Stimulated activated CD4-positive, alpha-beta T cell treated with anti-CD3 and anti-CD28 coated beads, Interleukin-1b, Interleukin-23, amount 100 ng/mL, for 24 hours (primary cell): ENCODE measurements at regions not wholly inside any gene's neighbourhood (a gene's known extent, or its start where the extent isn't known, plus 50 kb on each side); places are given as distances from the start of the nearest gene placed in this dataset.
"Not testable (repeated sequence)": the region's sequence is repeated elsewhere in the genome, so short reads cannot be mapped to it uniquely, and the experiment has no call there.

ENCODE experiments used
- DNase-seq, 4 experiments: peaks; one replicate each; pipeline ENCODE4 v3.0.0-alpha.2; 2020; ENCODE audit warnings: low read depth in 4 of 4, low spot score in 1 of 4

GRCh38 chr15:36161771-36162212 lies 417.6 kb upstream of the CDIN1 start:
- DNase-seq: no peak

DNA sequence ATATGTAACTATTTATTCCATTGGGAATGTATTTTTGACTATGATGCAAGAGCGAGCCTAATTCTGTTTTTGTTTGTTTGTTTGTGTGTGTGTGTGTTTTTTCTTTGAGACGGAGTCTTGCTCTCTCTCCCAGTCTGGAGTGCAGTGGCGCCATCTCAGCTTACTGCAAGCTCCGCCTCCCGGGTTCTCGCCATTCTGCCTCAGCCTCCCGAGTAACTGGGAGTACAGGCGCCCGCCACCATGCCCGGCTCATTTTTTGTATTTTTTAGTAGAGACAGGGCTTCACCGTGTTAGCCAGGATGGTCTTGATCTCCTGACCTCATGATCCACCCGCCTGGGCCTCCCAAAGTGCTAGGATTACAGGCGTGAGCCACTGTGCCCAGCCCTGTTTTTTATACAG lies 415.4 kb upstream of the CDIN1 start:
- not testable (repeated sequence) for DNase-seq

DNA sequence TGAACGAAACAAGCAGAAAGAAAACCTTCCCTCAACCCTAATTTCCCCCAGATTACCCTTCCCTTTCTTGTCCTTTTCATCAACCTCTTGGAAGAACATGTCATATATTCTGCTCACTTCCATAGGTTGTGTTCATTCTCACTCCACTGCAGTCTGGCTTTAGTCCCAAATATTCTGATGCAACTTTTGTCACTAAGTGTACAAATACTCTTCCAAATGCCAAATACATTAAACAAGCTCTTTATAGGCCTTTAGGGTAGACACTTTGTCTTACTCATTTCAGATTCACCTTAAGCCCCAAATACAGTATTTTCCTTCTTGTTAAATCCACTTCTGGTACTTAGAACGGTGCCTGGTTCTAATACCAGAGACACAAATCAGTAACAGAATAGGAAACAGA lies 406.5 kb upstream of the CDIN1 start:
- DNase-seq: no peak

DNA sequence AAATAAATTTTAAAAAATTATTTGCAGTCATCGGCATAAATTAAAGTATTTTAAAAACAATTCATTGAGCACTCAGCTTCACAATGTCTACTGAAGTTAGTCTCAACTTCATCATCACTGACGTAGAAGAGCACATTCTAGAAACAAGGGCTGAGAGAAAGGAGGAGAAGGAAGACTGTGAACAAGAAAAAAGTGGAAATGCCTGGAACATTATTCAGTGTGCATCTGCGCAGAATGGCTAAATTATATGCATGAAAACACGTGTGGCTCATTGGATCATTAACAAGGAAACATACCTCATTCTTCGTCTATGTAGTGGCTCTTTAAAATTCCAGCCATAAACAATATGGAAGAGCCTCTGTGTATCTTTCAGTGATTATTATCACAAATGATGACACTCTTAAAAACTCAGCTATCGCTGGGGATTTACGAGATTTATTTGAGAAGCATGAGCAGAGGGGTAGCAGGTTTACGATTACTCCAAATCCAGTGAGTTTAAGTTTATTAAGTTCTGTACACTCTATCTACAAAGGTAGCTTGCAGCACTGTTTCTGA lies 404.2 kb upstream of the CDIN1 start:
- no peak for DNase-seq

DNA sequence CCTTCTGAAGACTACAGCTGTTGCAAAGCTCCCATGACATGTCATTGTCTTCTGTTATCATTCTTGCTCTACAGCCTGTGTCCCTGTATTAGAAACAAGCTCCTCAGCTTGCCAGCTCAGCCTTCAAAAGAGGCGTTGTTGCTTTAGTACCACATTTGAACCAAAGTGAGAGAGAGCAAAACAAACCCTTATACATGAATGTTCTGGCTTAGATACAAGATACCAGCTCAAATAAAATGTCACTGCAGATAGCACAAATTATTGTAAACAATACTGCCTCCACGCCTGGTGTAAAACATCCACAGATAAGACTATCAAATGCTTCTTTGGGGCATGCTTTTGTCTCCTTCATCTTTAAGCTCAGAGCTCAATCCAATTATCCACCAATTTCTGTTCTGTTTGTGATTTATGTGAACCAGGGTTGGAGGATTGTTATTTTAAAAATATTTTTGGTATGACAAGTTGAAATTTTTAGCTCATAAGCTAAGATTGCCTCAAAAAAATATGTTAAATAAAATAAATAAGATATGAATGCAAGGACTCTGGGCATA lies 403.6 kb upstream of the CDIN1 start:
- DNase-seq: no peak

DNA sequence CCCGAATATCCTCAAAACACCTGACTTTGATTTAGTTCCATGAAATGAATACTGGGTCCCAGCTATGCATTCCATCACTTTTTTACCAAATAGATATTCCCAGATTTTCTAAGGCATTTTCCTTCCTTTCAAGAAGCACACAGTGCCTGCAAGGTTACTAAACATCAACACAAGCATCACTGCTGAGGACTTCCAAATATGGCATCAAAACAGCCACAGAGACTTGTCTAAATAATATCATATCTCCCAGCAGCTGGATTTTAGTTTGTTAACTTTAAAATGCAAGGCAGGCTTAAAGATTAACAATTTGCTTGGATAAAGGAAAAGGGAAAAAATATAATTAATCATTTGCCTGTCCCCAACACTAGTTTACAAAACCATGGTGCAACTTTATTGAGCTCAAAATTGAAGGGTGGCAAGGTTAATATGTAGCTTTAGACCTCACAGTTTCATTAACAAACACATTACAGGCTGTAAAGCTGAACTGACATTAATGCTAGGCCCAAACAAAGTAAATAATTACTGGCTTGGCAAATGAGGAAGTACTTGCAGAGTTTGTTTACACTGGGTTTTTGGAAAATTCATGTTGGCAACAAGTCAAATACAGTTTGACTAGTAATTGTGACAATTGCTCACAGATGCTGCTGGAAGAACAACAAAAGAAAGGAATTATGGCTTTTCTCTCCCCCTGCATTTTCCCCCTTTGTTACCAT lies 401.7 kb upstream of the CDIN1 start:
- no peak for DNase-seq

DNA sequence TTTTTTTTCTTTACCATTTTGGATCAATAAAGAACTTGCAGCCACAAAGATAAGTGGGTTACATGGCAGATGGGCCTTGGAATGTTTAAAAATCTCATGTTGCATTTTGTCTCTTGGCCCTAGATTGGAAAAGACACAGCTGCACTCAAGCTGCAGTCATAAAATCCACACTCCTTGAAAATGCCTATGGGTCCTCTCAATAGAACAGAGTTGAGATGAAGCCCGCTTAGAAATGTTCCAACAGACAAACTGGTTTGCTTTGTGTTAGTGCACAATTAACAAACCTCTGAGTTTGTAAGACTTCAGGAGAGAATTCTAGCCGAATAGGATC lies 401.2 kb upstream of the CDIN1 start:
- no peak for DNase-seq

GRCh38 chr15:36183201-36183600 lies 396.2 kb upstream of the CDIN1 start:
- DNase-seq: no peak

DNA sequence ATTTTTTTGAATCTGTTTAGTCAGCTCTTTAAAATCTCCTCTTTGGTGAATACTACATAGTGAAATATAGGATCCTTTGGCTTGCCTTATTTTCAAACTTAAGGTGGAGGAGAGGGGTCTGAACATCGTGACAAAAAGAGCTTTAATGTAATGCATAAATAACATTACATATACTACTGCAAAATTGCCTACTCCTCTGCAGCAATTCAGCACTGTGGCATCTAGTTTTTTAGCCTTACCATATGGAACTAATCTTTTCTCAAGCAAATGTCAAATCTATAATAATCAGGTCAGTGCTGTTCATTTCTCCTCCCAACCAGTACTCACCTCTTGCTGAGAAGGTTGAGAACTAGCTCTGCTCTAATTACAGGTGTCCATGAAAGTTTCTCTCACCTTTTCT lies 394.0 kb upstream of the CDIN1 start:
- DNase-seq: no peak

DNA sequence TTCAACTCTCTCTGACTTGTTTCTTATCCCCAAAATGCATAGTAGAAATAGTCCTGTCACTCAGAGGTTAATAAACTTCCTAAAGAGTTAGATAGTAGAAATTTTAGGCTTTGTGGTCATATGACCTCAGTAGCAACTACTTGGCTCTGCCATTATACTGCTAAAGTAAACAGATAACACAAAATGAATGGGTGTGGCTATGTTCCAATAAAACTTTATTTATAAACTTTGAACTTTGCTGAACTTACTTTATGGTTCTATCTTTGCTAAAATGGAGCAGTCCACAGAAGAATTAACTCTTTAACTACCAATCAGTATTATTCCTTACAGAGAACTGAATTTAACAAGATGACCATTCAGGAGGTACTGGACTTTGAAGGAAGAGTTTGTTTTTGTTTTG lies 393.6 kb upstream of the CDIN1 start:
- DNase-seq: no peak

GRCh38 chr15:36186376-36186775 lies 393.1 kb upstream of the CDIN1 start:
- DNase-seq: no peak

DNA sequence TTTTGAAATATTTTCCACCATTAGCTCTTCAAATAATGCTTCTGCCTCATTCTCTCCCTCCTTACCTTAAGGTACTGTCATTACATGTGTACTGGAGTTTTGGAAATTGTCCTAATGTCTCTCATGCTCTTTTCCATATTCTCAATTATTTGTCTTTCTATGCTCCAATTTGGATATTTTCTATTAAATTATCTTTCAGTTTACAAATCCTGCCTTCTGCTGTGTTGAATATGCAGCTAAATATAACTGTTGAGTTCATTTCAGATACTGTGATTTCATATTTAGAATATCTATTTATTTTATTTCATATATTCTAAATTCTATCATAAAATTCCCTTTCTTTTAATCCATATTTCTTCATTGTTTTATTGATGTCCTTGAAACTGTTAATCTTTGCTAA lies 388.0 kb upstream of the CDIN1 start:
- DNase-seq: no peak

- not testable (repeated sequence) for DNase-seq
Observed at GRCh38 chr15:36195361-36196007, 383.9 kb upstream of the CDIN1 start.

DNA sequence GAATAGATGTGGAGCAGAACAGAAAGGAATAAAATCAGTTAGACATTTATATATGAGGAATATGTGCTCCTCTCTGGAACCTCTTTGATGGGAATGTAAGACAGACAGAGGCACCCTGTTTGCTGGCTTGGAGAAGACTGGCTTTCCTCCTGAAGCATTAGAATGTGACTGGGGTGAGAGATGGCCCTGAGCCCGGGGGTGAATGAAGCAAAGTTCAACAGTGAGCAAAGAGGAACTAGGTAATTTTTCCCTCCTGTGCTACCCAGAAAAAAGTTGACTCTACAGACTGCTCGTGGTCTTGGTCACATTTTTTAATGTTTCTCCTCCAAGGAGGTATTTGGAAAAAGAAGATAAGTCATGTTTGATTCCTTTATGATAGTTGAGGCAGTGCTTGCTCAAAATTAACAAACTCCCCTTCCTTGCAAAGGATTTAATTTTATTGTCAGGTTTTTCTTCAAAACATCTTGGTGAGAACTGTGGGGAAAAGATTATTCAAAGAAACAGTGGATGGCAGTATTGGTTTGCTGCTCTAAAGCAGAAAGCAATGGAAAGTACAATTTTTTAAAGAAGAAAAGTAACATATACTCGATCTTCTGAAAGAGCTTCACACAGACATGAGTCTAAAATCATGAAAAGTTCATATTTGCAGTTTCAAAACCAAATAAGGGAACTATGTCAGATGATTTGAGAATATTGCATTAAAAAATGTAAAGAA lies 370.4 kb upstream of the CDIN1 start:
- DNase-seq: no peak

- DNase-seq: no peak
Observed at GRCh38 chr15:36210426-36210825, 369.0 kb upstream of the CDIN1 start.

DNA sequence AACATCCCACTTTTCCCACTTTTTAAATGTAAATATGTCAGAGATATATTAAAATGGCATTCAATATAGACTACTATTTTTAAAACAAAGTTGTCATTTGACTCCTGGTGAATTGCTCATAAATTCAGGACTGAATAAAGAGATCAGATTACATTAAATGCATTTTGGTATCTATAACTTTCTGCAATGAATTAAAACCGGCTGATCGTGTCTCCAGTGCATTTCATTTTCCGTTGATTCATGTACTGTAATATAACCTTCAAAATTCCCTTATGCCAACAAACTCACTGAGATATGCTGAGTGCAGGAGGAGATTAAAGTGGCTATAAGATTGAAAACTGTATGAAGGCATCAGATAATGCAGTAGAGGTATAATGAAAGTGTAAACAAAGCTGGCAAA lies 361.1 kb upstream of the CDIN1 start:
- DNase-seq: no peak

GRCh38 chr15:36218991-36219390 lies 360.4 kb upstream of the CDIN1 start:
- no peak for DNase-seq

GRCh38 chr15:36221992-36222391 lies 357.4 kb upstream of the CDIN1 start:
- no peak for DNase-seq

- no peak for DNase-seq
Observed at GRCh38 chr15:36230776-36231175, 348.6 kb upstream of the CDIN1 start.

GRCh38 chr15:36232491-36232890 lies 346.9 kb upstream of the CDIN1 start:
- no peak for DNase-seq

GRCh38 chr15:36234743-36235142 lies 344.7 kb upstream of the CDIN1 start:
- DNase-seq: no peak

GRCh38 chr15:36235173-36235572 lies 344.3 kb upstream of the CDIN1 start:
- DNase-seq: no peak
